Sciatic nerve (tissue), 2 donors: ENCODE measurements at regions not wholly inside any gene's neighbourhood (a gene's known extent, or its start where the extent isn't known, plus 50 kb on each side); places are given as distances from the start of the nearest gene placed in this dataset.
A peak's percentile ranks its signal among the peaks of the same experiment; 100 is the strongest.
"Not testable (repeated sequence)": the region's sequence is repeated elsewhere in the genome, so short reads cannot be mapped to it uniquely, and the experiment has no call there.

Experiments used
- ATAC-seq: fragments of 200-7000 bp; cut with Tn5 transposase; one replicate; pipeline ENCODE4 v1.9.1; 2020; ENCODE audit warnings: mild to moderate bottlenecking, moderate library complexity
- DNase-seq: peaks from one replicate; pipeline ENCODE4 v3.0.0-alpha.2; 2020; ENCODE audit warnings: low spot score
- intact Hi-C: fragments of 100-400 bp; cut with DNase I; formaldehyde crosslinking; loops from one replicate; pipeline ENCODE4 v1.14.2; 2022
- donor health status: DM: no; HTN: no; CAD: no.
- donor health status: DM: no; HTN: no; CAD: no.

DNA sequence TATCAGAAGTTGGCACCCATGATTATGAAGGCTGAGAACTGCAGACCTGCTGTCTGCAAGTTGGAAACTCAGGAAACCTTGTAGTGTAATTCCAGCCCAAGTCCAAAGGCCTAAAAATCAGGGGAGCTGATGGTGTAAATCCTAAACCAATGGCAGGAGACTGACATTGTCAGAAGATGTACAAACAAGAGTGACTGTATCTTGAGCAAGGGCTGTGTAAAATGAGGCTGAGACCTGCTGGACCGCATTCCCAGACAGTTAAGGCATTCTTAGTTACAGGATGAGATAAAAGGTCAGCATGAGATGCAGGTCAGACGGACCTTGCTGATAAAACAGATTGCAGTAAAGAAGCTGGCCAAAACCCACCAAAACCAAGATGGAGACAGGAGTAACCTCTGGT, 147.7 kb downstream of the COG6 start:
- no peak for DNase-seq
- intact Hi-C loops: no loop called here
- ATAC-seq: no peak

DNA sequence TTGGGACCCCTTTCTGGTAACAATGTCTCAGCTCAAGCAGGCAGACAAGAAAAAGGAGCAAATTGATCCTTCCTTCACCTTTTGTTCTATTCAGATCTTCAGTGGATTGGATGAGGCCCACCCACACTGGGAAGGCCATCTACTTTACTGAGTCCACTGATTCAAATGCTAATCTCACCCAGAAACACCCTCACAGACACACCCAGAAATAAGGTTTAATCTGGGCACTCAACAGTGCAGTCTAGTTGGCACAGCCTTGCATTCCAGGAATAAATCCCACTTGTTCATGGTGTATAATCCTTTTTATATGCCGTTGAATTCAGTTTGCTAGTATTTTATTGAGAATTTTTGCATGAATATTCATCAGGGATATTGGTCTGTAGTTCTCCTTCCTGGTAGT, 148.4 kb downstream of the COG6 start:
- no peak for ATAC-seq
- intact Hi-C loops: no loop called here

DNA sequence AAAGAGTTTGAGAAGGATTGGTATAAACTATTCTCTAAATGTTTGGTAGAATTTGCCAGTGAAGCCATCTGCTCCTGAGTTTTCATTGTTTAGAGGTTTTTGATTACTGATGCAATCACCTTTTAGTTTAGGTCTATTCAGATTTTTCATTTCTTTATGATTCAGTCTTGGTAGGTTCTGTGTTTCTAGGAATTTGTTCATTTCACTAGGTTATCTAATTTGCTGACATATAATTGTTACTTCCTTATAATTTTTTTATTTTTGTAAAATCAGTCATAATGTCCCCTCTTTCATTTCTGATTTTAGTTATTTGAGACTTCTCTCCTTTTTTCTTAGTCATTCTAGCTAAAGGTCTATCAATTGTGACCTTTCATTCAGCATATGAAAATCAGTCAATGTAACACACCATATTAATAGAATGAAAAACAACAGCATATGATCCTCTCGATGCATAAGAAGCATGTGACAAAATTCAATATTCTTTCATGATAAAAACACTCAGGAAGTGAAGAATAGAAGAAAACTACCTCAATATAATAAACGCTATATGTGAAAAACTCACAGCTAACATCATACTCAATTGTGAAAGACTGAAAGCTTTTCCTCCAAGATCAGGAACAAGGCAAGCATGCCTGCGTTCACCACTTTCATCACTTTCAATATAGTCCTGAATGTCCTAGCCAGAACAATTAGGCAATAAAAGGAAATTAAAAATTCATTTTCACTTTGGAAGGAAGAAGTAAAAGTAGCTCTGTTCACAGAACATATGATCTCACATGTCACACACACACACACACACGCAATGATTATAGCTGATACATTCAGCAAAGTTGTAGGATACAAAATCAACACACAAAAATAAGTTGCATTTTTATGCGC, 149.1 kb downstream of the COG6 start:
- intact Hi-C loops: no loop called here
- ATAC-seq: no peak
- DNase-seq: no peak

More for the DNA sequence above, 148.4 kb downstream of the COG6 start:
- DNase-seq: no peak

GRCh38 chr13:39809466-39809865, 154.0 kb downstream of the COG6 start:
- intact Hi-C loops: no loop called here
- DNase-seq: no peak
- ATAC-seq: no peak

GRCh38 chr13:39810091-39810877, 154.8 kb downstream of the COG6 start:
- intact Hi-C loops: no loop called here
- ATAC-seq (no peak), DNase-seq (no peak)

DNA sequence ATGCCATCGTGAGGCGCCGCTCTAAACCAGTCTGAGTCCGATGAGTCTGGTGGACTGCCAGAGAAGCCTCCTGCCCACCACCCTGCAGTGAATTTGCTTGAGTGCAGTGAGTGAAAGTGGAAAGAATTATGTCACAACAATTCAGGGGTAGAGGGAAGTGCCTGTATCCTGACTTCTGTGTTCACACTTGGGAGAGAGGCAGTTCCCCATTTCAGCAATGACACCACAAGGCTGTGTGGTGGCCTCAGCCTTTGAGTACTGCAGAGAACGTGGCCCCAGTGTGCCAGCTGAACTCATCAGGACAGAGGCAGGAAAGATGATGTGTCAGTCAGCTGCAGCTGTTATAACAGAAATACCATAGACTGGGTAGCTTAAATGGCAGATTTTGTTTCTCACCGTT, 155.6 kb downstream of the COG6 start:
- intact Hi-C loops: no loop called here
- DNase-seq (no peak), ATAC-seq (no peak)

DNA sequence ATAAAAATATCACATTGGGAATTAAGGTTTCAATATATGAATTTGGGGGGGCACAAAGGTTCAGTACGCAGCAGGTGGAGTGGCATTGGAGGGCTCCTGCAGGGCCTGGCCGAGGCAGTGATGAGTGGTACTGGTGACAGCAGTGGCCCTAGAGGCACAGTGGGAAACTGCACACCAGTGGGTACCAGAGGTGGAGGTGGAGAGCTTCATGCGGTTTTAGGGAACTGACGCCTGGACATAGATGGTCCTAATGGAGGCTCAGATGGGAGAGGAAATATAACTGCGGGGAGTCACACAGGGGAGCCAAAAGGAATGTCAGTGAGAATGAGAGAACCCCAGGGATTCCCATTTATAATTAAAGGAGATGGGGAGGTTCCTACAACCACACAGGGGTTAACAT, 156.2 kb downstream of the COG6 start:
- intact Hi-C loops: no loop called here

GRCh38 chr13:39815345-39816111, 160.1 kb downstream of the COG6 start:
- ATAC-seq (no peak), DNase-seq (no peak)
- intact Hi-C loops: no loop called here

More for the DNA sequence above, 156.2 kb downstream of the COG6 start:
- DNase-seq (no peak), ATAC-seq (no peak)

DNA sequence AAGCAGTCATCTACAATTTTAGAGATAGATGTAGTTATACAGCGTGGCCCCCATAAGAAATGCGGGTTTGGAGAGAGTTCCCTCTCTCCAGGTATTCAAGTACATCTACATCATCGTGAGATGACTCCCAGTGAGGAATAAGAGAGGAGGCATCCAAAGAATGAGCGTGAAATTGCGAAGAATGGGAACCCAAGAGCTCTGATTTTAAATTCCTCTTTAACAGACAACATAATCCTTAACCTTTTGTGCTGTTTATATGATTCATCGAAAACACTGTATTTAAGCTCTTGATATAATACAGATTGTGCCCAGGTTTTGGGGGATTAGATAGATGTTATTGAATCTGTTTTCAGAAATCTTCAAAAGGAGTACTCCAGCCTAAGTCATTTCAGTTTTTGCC, 161.5 kb downstream of the COG6 start:
- ATAC-seq (no peak), DNase-seq (no peak)
- intact Hi-C loops: no loop called here

GRCh38 chr13:39818953-39819352, 163.5 kb downstream of the COG6 start:
- ATAC-seq (peak; percentile 94), DNase-seq (no peak)
- intact Hi-C loops: no loop called here

GRCh38 chr13:39820606-39821005, 165.1 kb downstream of the COG6 start:
- no peak for ATAC-seq
- intact Hi-C loops: no loop called here

DNA sequence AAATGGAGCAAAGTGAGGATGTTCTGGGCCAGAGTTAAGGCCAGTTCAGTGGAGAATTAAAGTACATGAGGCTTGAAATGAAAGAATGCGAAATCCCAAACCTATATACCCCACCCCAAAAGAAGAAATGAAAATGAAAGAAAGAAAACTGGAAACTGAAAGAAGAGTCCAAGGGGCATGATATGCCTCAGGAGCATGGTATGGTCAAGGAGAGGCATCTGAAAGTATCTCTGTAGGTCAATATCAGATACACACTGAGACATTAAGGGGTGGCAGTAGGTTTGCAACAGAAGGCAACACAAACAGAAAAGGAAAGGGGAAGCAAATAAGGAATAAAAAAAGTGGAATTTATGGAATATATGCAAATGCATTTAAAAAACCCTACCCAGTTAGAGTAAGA, 166.5 kb downstream of the COG6 start:
- ATAC-seq (no peak), DNase-seq (no peak)
- intact Hi-C loops: no loop called here

More at GRCh38 chr13:39820606-39821005, 165.1 kb downstream of the COG6 start:
- DNase-seq: no peak

GRCh38 chr13:39822437-39822836, 167.0 kb downstream of the COG6 start:
- ATAC-seq (no peak), DNase-seq (no peak)
- intact Hi-C loops: no loop called here

DNA sequence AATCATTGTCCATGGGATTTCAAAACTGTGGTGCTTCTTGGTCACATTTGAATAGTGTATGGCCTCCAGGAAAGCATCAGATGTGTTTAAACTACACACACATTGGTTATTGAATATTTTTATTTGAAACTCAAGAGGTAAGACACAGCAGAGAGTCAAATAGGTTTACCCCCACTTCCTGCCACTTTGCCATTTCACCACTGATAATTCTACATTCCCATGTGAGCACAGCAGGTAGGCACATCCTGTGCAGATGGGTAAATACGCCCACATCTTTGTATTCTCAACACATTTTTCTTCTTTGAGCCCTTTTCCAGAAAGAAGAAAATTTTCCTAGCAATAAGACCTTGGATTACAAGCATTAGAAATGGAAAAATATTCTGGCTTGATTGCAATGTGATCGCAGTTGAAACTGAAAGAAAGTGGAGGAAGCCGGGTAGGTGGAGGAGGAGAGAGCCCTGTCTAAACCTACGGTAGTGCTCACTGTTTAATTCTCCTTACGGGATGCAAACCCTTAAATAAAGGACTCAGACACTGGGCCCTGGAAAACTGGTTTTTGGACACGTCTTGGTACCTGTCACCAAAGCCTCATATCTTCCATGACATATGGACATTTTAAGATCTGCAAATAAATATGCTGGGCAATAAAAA, 167.7 kb downstream of the COG6 start:
- DNase-seq (no peak), ATAC-seq (no peak)
- intact Hi-C loops: no loop called here

- DNase-seq: no peak
- ATAC-seq: no peak
- intact Hi-C loops: no loop called here
Measured at GRCh38 chr13:39825886-39826285, 170.4 kb downstream of the COG6 start.

DNA sequence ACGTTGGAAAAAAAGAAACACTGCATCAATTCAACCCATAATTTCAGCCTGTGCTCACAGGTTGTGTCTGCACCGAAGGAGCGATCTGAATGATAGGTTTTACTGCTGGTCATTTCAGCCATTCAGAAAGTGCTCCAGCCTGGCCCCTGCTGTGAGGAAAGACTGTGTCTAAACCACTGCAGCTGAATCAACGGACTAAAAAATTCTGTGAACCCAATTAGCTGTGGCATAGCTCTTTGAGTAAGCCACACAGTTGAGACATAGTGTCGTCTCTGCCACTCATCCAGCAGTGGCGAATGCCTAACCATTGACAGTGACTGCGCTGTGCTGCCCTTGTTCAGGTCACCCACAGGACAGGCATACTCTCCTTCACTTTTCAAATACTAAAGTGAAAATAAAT, 179.8 kb downstream of the COG6 start:
- no peak for DNase-seq
- intact Hi-C loops: no loop called here
- peak; percentile 51 for ATAC-seq

- intact Hi-C loops: no loop called here
- ATAC-seq: no peak
- DNase-seq: no peak
Measured at GRCh38 chr13:39836038-39836437, 180.6 kb downstream of the COG6 start.

GRCh38 chr13:39837866-39838265, 182.4 kb downstream of the COG6 start:
- ATAC-seq, DNase-seq, intact Hi-C loops: not testable (repeated sequence)

GRCh38 chr13:39840201-39840600, 184.7 kb downstream of the COG6 start:
- ATAC-seq (peak; percentile 96), DNase-seq (no peak)
- intact Hi-C loops: no loop called here
